HepG2 (cell line): ENCODE measurements at regions not wholly inside any gene's neighbourhood (a gene's known extent, or its start where the extent isn't known, plus 50 kb on each side); places are given as distances from the start of the nearest gene placed in this dataset.
"Not testable (repeated sequence)": the region's sequence is repeated elsewhere in the genome, so short reads cannot be mapped to it uniquely, and the experiment has no call there.

Source experiments
- BRF2 ChIP-seq: sonication (generic); formaldehyde crosslinking; IDR thresholded peaks from 2 replicates; pipeline ENCODE4 v1.8.1; 2022; ENCODE audit warnings: mild to moderate bottlenecking, missing genetic modification reagents
- CEBPG ChIP-seq: IDR thresholded peaks from 2 replicates; pipeline ENCODE4 v1.6.1; 2016
- CTCF ChIP-seq: sonication (generic); formaldehyde crosslinking; IDR thresholded peaks from 2 replicates; pipeline ENCODE4 v1.5.0; 2020; ENCODE audit warnings: mild to moderate bottlenecking, missing genetic modification reagents, moderate library complexity
- FOSL2 ChIP-seq: sonication (generic); formaldehyde crosslinking; IDR thresholded peaks from 2 replicates; pipeline ENCODE4 v1.4.0; 2020; ENCODE audit warnings: missing genetic modification reagents
- FOXJ3 ChIP-seq: sonication (generic); formaldehyde crosslinking; IDR thresholded peaks from 2 replicates; pipeline ENCODE4 v1.4.0; 2020; ENCODE audit warnings: missing genetic modification reagents, mild to moderate bottlenecking, borderline replicate concordance
- JUNB ChIP-seq: sonication (generic); formaldehyde crosslinking; IDR thresholded peaks from 2 replicates; pipeline ENCODE4 v1.8.0; 2022; ENCODE audit warnings: missing genetic modification reagents, mild to moderate bottlenecking, borderline replicate concordance
- MAZ ChIP-seq, 2 experiments: sonication (generic) in 1 of 2; formaldehyde crosslinking in 1 of 2; IDR thresholded peaks; 2 replicates each; pipeline versions ENCODE4 v1.5.0 to v1.6.1; 2012 to 2020; ENCODE audit warnings: low read depth in 2 of 2, mild to moderate bottlenecking in 2 of 2, borderline replicate concordance in 1 of 2, improper control_type of control experiment in 1 of 2, low read length in 1 of 2, missing genetic modification reagents in 1 of 2, moderate library complexity in 1 of 2
- NFIC ChIP-seq: IDR thresholded peaks from 2 replicates; pipeline ENCODE4 v1.6.1; 2012; ENCODE audit warnings: mild to moderate bottlenecking, low read length, inconsistent platforms
- SNRNP70 ChIP-seq: fragments of 200-400 bp; formaldehyde crosslinking; IDR thresholded peaks from 2 replicates; pipeline ENCODE4 v1.6.1; 2017; ENCODE audit warnings: mild to moderate bottlenecking, low read depth, low read length, moderate library complexity
- ZC3H4 ChIP-seq: sonication (generic); formaldehyde crosslinking; IDR thresholded peaks from 2 replicates; pipeline ENCODE4 v1.4.0; 2020; ENCODE audit warnings: missing genetic modification reagents, borderline replicate concordance
- ZGPAT ChIP-seq: IDR thresholded peaks from 2 replicates; pipeline ENCODE4 v1.6.1; 2016; ENCODE audit warnings: mild to moderate bottlenecking
- ZNF121 ChIP-seq: sonication (generic); formaldehyde crosslinking; IDR thresholded peaks from 2 replicates; pipeline ENCODE4 v1.5.0; 2020; ENCODE audit warnings: mild to moderate bottlenecking, missing genetic modification reagents
- TF ChIP-seq, protein P1 (sequence below): sonication (generic); formaldehyde crosslinking; IDR thresholded peaks from 2 replicates; pipeline ENCODE4 v1.8.1; 2023; ENCODE audit warnings: mild to moderate bottlenecking, inconsistent platforms, moderate library complexity, missing genetic modification reagents, borderline replicate concordance

GRCh38 chr5:42931451-42931850 is 108.7 kb downstream of the ANXA2R start:
- not testable (repeated sequence) for TF ChIP-seq CEBPG (CRISPR knock-in tag); BRF2 (CRISPR knock-in tag); SNRNP70; MAZ (IDR thresholded peaks at IDR 0.05; ENCODE audit: borderline replicate concordance, low read depth, low read length); MAZ (CRISPR knock-in tag; IDR thresholded peaks at IDR 0.05; ENCODE audit: low read depth); ZNF121; JUNB (CRISPR knock-in tag); FOXJ3 (CRISPR knock-in tag); NFIC; FOSL2 (CRISPR knock-in tag); ZC3H4 (CRISPR knock-in tag); CTCF (CRISPR knock-in tag); ZGPAT (CRISPR knock-in tag)
- TF ChIP-seq, protein P1, sequence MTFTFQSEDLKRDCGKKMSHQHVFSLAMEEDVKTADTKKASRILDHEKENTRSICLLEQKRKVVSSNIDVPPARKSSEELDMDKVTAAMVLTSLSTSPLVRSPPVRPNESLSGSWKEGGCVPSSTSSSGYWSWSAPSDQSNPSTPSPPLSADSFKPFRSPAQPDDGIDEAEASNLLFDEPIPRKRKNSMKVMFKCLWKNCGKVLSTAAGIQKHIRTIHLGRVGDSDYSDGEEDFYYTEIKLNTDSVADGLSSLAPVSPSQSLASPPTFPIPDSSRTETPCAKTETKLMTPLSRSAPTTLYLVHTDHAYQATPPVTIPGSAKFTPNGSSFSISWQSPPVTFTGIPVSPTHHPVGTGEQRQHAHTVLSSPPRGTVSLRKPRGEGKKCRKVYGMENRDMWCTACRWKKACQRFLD (CRISPR knock-in tag): not testable (repeated sequence)
